H1 (cell line): ENCODE measurements at regions not wholly inside any gene's neighbourhood (a gene's known extent, or its start where the extent isn't known, plus 50 kb on each side); places are given as distances from the start of the nearest gene placed in this dataset.

Experiments
- CTCF ChIA-PET: fragments of 300-600 bp; sonication (Branson Sonifier 250); formaldehyde crosslinking; loops from one replicate; lab custom pipeline; 2021; ENCODE audit not compliant: partially characterized antibody; lab: Charles Lee
- POLR2A ChIA-PET: fragments of 300-600 bp; sonication (Branson Sonifier 250); formaldehyde crosslinking; loops from one replicate; lab custom pipeline; 2021; ENCODE audit warnings: inconsistent platforms; ENCODE audit not compliant: partially characterized antibody; lab: Charles Lee
- DNase-seq, 2 experiments: peaks; one replicate each; pipeline versions ENCODE4 v3.0.0 to v3.0.0-alpha.2; 2010 to 2022; ENCODE audit warnings: low spot score in 2 of 2, low read depth in 1 of 2, mixed read lengths in 1 of 2
- FAIRE-seq: peaks from 2 replicates; lab custom pipeline; 2011; peaks lifted over from hg19 to GRCh38; lab: Jason Lieb, UNC
- H2AFZ ChIP-seq: 2 replicates; pipeline ENCODE4 v1.8.1; 2012; ENCODE audit warnings: low read length, inconsistent platforms
- H2AK5ac ChIP-seq: 2 replicates; pipeline ENCODE4 v1.6.1; 2013; ENCODE audit warnings: low read depth, low read length
- H2BK120ac ChIP-seq: replicated peaks from 2 replicates; pipeline ENCODE3; 2013; ENCODE audit warnings: low read depth, low read length, inconsistent platforms
- H2BK12ac ChIP-seq: 2 replicates; pipeline ENCODE4 v1.6.1; 2013; ENCODE audit warnings: low read depth, low read length
- H2BK15ac ChIP-seq: 2 replicates; pipeline ENCODE4 v1.6.1; 2013; ENCODE audit warnings: low read length
- H2BK20ac ChIP-seq: 2 replicates; pipeline ENCODE4 v1.6.1; 2013; ENCODE audit warnings: low read length
- H2BK5ac ChIP-seq: 2 replicates; pipeline ENCODE4 v1.6.1; 2013; ENCODE audit warnings: low read depth, low read length
- H3K14ac ChIP-seq: 2 replicates; pipeline ENCODE4 v1.6.1; 2013; ENCODE audit warnings: inconsistent platforms; ENCODE audit not compliant: insufficient read length
- H3K18ac ChIP-seq: 2 replicates; pipeline ENCODE4 v1.6.1; 2013; ENCODE audit warnings: low read length; ENCODE audit errors: extremely low read depth
- H3K23ac ChIP-seq: 2 replicates; pipeline ENCODE4 v1.6.1; 2013; ENCODE audit warnings: inconsistent platforms; ENCODE audit not compliant: insufficient read length
- H3K23me2 ChIP-seq: 2 replicates; pipeline ENCODE4 v1.6.1; 2013; ENCODE audit warnings: low read depth, low read length
- H3K27ac ChIP-seq: 2 replicates; pipeline ENCODE4 v1.6.1; 2011; ENCODE audit warnings: low read depth, low read length, inconsistent platforms
- H3K27me3 ChIP-seq, 4 experiments: replicated peaks in 1 of 4; 1 replicate in 1 of 4; 2 replicates in 3 of 4; pipeline versions ENCODE4 v1.6.1 to v1.8.1; 2011 to 2013; ENCODE audit warnings: low read length in 3 of 4, mild to moderate bottlenecking in 3 of 4, inconsistent platforms in 2 of 4, mixed read lengths in 2 of 4, moderate library complexity in 1 of 4; ENCODE audit not compliant: control insufficient read depth in 3 of 4, insufficient read depth in 3 of 4; ENCODE audit errors: extremely low read depth in 1 of 4
- H3K36me3 ChIP-seq, 4 experiments: 2 replicates each; pipeline versions ENCODE4 v1.6.1 to v1.8.1; 2011 to 2013; ENCODE audit warnings: mild to moderate bottlenecking in 4 of 4, low read length in 3 of 4, moderate library complexity in 2 of 4, control low read depth in 1 of 4, inconsistent platforms in 1 of 4; ENCODE audit not compliant: insufficient read depth in 4 of 4, control insufficient read depth in 2 of 4
- H3K4ac ChIP-seq: replicated peaks from 2 replicates; pipeline ENCODE3; 2013; ENCODE audit warnings: low read length, low read depth, mixed read lengths, inconsistent platforms; ENCODE audit not compliant: insufficient read length
- H3K4me1 ChIP-seq, 4 experiments: replicated peaks in 1 of 4; 1 replicate in 1 of 4; 2 replicates in 3 of 4; pipeline versions ENCODE4 v1.6.1 to v1.8.1; 2011 to 2013; ENCODE audit warnings: low read length in 3 of 4, inconsistent platforms in 2 of 4, mixed read lengths in 1 of 4; ENCODE audit not compliant: insufficient read depth in 4 of 4, control insufficient read depth in 3 of 4
- H3K4me2 ChIP-seq, 2 experiments: 2 replicates each; pipeline versions ENCODE4 v1.6.1 to v1.8.1; 2011 to 2013; ENCODE audit warnings: low read depth in 2 of 2, low read length in 2 of 2, control low read depth in 1 of 2, inconsistent platforms in 1 of 2, mild to moderate bottlenecking in 1 of 2; ENCODE audit not compliant: insufficient read depth in 1 of 2
- H3K4me3 ChIP-seq, 4 experiments: fragments of 200-600, 300-600 bp in 1 of 4; sonication (generic), shearing (Covaris generic), sonication (Bioruptor Twin) in 1 of 4; 2 replicates each; pipeline versions ENCODE4 v1.5.1 to v1.8.1; 2011 to 2016; ENCODE audit warnings: low read length in 4 of 4, low read depth in 3 of 4, control low read depth in 2 of 4, inconsistent platforms in 2 of 4, mild to moderate bottlenecking in 2 of 4, mixed read lengths in 1 of 4, moderate library complexity in 1 of 4; ENCODE audit not compliant: insufficient read depth in 2 of 4; ENCODE audit errors: extremely low read depth in 1 of 4
- H3K56ac ChIP-seq: replicated peaks from 2 replicates; pipeline ENCODE3; 2013; ENCODE audit warnings: low read depth, mild to moderate bottlenecking, mixed read lengths, low read length, inconsistent platforms; ENCODE audit not compliant: insufficient read length
- H3K79me1 ChIP-seq: 2 replicates; pipeline ENCODE4 v1.6.1; 2013; ENCODE audit warnings: low read depth, low read length, control low read depth
- H3K79me2 ChIP-seq, 2 experiments: 2 replicates each; pipeline versions ENCODE4 v1.6.1 to v1.8.1; 2012 to 2013; ENCODE audit warnings: low read length in 2 of 2, mild to moderate bottlenecking in 2 of 2, inconsistent platforms in 1 of 2; ENCODE audit not compliant: insufficient read depth in 2 of 2, control insufficient read depth in 1 of 2
- H3K9ac ChIP-seq, 4 experiments: replicated peaks in 1 of 4; 1 replicate in 1 of 4; 2 replicates in 3 of 4; pipeline versions ENCODE4 v1.6.1 to v1.8.1; 2011 to 2013; ENCODE audit warnings: low read depth in 3 of 4, low read length in 3 of 4, control low read depth in 2 of 4, mild to moderate bottlenecking in 2 of 4, moderate library complexity in 2 of 4, inconsistent platforms in 1 of 4; ENCODE audit errors: extremely low read depth in 1 of 4
- H3K9me3 ChIP-seq, 2 experiments: 2 replicates each; pipeline versions ENCODE4 v1.6.1 to v1.8.1; 2012 to 2013; ENCODE audit warnings: mild to moderate bottlenecking in 2 of 2, moderate library complexity in 2 of 2, control low read depth in 1 of 2, inconsistent platforms in 1 of 2, low read depth in 1 of 2, low read length in 1 of 2, mixed read lengths in 1 of 2; ENCODE audit not compliant: insufficient read depth in 2 of 2
- H4K20me1 ChIP-seq, 2 experiments: replicated peaks in 1 of 2; 2 replicates each; pipeline versions ENCODE3 to v1.8.1; 2011 to 2013; ENCODE audit warnings: inconsistent platforms in 2 of 2, low read length in 2 of 2, mild to moderate bottlenecking in 1 of 2; ENCODE audit not compliant: insufficient read depth in 2 of 2, control insufficient read depth in 1 of 2
- H4K5ac ChIP-seq: 2 replicates; pipeline ENCODE4 v1.6.1; 2013; ENCODE audit warnings: low read length, low read depth, mixed read lengths, inconsistent platforms; ENCODE audit not compliant: insufficient read length
- H4K8ac ChIP-seq: 2 replicates; pipeline ENCODE4 v1.8.0; 2013; ENCODE audit warnings: mild to moderate bottlenecking, moderate library complexity, low read length, inconsistent platforms; ENCODE audit not compliant: insufficient read depth; ENCODE audit errors: extremely low read depth
- H4K91ac ChIP-seq: replicated peaks from 2 replicates; pipeline ENCODE3; 2013; ENCODE audit warnings: low read length, mixed read lengths, inconsistent platforms; ENCODE audit not compliant: insufficient read length
- RAD21 ChIP-seq, 2 experiments: IDR thresholded peaks in 1 of 2; conservative IDR thresholded peaks in 1 of 2; 2 replicates each; pipeline ENCODE4 v1.6.1; 2011; ENCODE audit warnings: low read depth in 2 of 2, low read length in 2 of 2, improper control_type of control experiment in 1 of 2, inconsistent platforms in 1 of 2, mild to moderate bottlenecking in 1 of 2, moderate library complexity in 1 of 2
- YY1 ChIP-seq: IDR thresholded peaks from 2 replicates; pipeline ENCODE4 v1.6.1; 2011; ENCODE audit warnings: low read depth, mild to moderate bottlenecking, low read length
- WGBS, 2 experiments: shearing (Covaris generic) in 1 of 2; methylation state at CpG; one replicate each; pipeline versions ENCODE4 v1.1.6 to v1.1.7; 2013 to 2015; ENCODE audit warnings: low lambda C conversion rate in 2 of 2, mixed read lengths in 2 of 2, inconsistent platforms in 1 of 2, low coverage in 1 of 2, missing lambda C conversion rate in 1 of 2; ENCODE audit not compliant: insufficient replicate concordance in 2 of 2, insufficient coverage in 1 of 2, insufficient read length in 1 of 2; ENCODE audit errors: extremely low coverage in 1 of 2, missing lambda C conversion rate in 1 of 2; 5-methylcytosine and 5-hydroxymethylcytosine counted together
- TF ChIP-seq, protein P1 (sequence below), 3 experiments: IDR thresholded peaks; 1 replicate in 2 of 3; 2 replicates in 1 of 3; pipeline versions ENCODE4 v1.5.1 to v1.6.1; 2011; ENCODE audit warnings: low read length in 3 of 3, mild to moderate bottlenecking in 3 of 3, inconsistent platforms in 2 of 3, low read depth in 1 of 3, moderate library complexity in 1 of 3; ENCODE audit not compliant: insufficient read depth in 1 of 3; ENCODE audit errors: control extremely low read depth in 1 of 3

DNA sequence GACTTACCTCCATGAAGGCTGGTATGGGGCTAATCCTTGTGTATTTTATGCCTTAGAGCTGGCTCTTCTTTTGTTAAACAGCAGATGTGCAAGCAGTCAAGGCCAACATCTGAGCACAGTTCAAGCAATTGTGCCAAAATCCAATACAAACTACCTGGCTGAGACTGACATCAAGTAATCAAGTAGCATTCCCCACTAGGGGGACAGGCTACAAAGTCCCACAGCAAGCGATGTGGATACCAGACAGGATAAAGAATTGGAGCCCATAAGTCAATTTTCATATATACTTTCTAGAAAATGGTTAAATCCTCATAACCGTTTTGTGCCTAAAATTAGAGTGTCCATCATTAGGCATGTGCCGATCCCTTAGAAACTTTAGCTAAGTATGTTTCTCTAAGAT is 675.8 kb downstream of the DIAPH3 start:
- Histone ChIP-seq H3K23ac (no peak overlapping the region), H2BK12ac (no peak overlapping the region), H2AK5ac (no peak overlapping the region; the same call in 1 of the 2 replicates), H3K4me1 (peaks cover 0 to 6% (median 3%) of the 10 kb centered on the region in 4 experiments; a peak in 4 of 7 replicates), H3K4me3 (no peak overlapping the region), H2BK120ac (no peak overlapping the region), H3K79me2 (no peaks in the 10 kb centered on the region), H3K27ac (no peak overlapping the region), H2BK15ac (no peak overlapping the region), H3K79me1 (no peaks in the 10 kb centered on the region), H3K9ac (no peak overlapping the region), H3K27me3 (no peaks in the 10 kb centered on the region), H3K4ac (no peak overlapping the region), H3K23me2 (no peaks in the 10 kb centered on the region), H4K20me1 (no peaks in the 10 kb centered on the region), H3K56ac (no peak overlapping the region), H4K91ac (no peak overlapping the region), H3K4me2 (no peak overlapping the region), H3K9me3 (no peaks in the 10 kb centered on the region), H4K8ac (no peak overlapping the region), H3K36me3 (no peaks in the 10 kb centered on the region; a peak in 1 of 8 replicates), H3K14ac (no peak overlapping the region), H2BK5ac (no peak overlapping the region), H2AFZ (no peak overlapping the region), H4K5ac (no peak overlapping the region), H2BK20ac (no peak overlapping the region), H3K18ac (no peak overlapping the region)
- FAIRE-seq: no peak
- DNase-seq: no peak
- TF ChIP-seq YY1: no peak
- peak in 1 of 2 experiments; percentile 38; a peak in 2 of 4 replicates for TF ChIP-seq RAD21 (IDR thresholded peaks at IDR 0.05 in 1 of 2, conservative IDR thresholded peaks at IDR 0.05 in 1 of 2; ENCODE audit: low read depth in 2 of 2, low read length in 2 of 2)
- TF ChIP-seq, protein P1, sequence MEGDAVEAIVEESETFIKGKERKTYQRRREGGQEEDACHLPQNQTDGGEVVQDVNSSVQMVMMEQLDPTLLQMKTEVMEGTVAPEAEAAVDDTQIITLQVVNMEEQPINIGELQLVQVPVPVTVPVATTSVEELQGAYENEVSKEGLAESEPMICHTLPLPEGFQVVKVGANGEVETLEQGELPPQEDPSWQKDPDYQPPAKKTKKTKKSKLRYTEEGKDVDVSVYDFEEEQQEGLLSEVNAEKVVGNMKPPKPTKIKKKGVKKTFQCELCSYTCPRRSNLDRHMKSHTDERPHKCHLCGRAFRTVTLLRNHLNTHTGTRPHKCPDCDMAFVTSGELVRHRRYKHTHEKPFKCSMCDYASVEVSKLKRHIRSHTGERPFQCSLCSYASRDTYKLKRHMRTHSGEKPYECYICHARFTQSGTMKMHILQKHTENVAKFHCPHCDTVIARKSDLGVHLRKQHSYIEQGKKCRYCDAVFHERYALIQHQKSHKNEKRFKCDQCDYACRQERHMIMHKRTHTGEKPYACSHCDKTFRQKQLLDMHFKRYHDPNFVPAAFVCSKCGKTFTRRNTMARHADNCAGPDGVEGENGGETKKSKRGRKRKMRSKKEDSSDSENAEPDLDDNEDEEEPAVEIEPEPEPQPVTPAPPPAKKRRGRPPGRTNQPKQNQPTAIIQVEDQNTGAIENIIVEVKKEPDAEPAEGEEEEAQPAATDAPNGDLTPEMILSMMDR (IDR thresholded peaks at IDR 0.05; ENCODE audit: control extremely low read depth in 1 of 3, insufficient read depth in 1 of 3, low read depth in 1 of 3, low read length in 3 of 3): peak in 2 of 3 experiments; percentile 6 to 23; a peak in 1 of 4 replicates
- WGBS, 2 experiments: 87% methylated on average over 3 of the region's 3 CpGs; no CpG with 5 or more reads in 1 of the 2 experiments
- ChIA-PET CTCF (interaction anchor here (0.7 to 2.2 kb wide), 5 partner anchors 11 to 96 kb away, joined by 3 to 7 read pairs (median 3); no protein-coding TSS in a partner anchor), POLR2A (no interaction called here)
